ENCODE measurements at regions not wholly inside any gene's neighbourhood (a gene's known extent, or its start where the extent isn't known, plus 50 kb on each side); places are given as distances from the start of the nearest gene placed in this dataset.

DNA sequence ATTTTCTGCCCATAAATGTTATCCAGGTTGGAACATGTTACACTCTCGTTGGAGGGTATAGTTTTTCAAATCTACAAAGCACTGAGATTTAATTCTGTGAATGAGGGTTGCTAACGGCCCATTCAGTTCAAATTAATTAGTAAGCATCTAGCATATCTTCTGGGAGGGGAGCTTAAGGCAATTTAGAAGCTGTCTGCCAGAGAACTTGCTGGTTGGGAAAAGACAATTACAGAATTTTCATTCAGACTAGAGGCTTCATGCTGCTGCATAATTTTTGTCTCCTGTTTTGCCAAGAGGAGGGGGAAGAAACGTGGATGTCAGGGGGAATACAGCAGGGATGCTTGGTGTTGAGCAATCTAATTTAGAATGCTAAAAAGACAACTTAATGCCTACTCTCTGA lies 268.3 kb upstream of the FAM83B start:
- FAIRE-seq (no peak), ATAC-seq (no peak), DNase-seq (ENCODE audit: extremely low read depth in 1 of 4, low spot score in 3 of 4) (no peak)
- no peaks in the 10 kb centered on the region for H3K9me3 ChIP-seq (replicated peaks; ENCODE audit: control insufficient read depth, insufficient read depth, low read depth, low read length)
- ChIA-PET CTCF (ENCODE audit: low intra/inter-chr PET ratio) (no interaction called here), POLR2A (no interaction called here)
- H3K79me2 ChIP-seq (ENCODE audit: control insufficient read depth, insufficient read depth, low read length), result no peaks in the 10 kb centered on the region
- H2AFZ ChIP-seq (ENCODE audit: low read depth, low read length), result no peak overlapping the region
- H3K36me3 ChIP-seq (ENCODE audit: control insufficient read depth, insufficient read depth, low read length), result no peaks in the 10 kb centered on the region
- H3K9ac ChIP-seq (ENCODE audit: insufficient read depth in 1 of 2, low read depth in 2 of 2, low read length in 2 of 2), result no peak overlapping the region
- 3% methylated on average over 3 of the region's 3 CpGs for WGBS (ENCODE audit: insufficient coverage, low coverage, missing lambda C conversion rate)
- no peak overlapping the region for H3K4me3 ChIP-seq
- H4K20me1 ChIP-seq (replicated peaks; ENCODE audit: control insufficient read depth, insufficient read depth, low read length), result no peaks in the 10 kb centered on the region
- no peaks in the 10 kb centered on the region for H3K9me1 ChIP-seq (ENCODE audit: control insufficient read depth, insufficient read depth, low read length)
- H3K4me1 ChIP-seq (replicated peaks in 1 of 2; ENCODE audit: control insufficient read depth in 2 of 2, insufficient read depth in 2 of 2, low read length in 2 of 2), result no peaks in the 10 kb centered on the region
- H3K27me3 ChIP-seq (ENCODE audit: control insufficient read depth in 2 of 2, insufficient read depth in 2 of 2, low read length in 2 of 2), result no peaks in the 10 kb centered on the region
- in situ Hi-C loops (cut with MboI) (no loop called here), intact Hi-C loops (cut with micrococcal nuclease) (no loop called here)
- no peak overlapping the region for H3K27ac ChIP-seq (ENCODE audit: extremely low read depth, low read depth, low read length)
- H3K4me2 ChIP-seq (ENCODE audit: insufficient read depth, low read length), result no peak overlapping the region
- no TSS peak for BruUV-seq (replicated peaks)
- no peak for TF ChIP-seq YBX1 (IDR thresholded peaks at IDR 0.05)
- no peak for TF ChIP-seq ZNF398 (CRISPR knock-in tag; IDR thresholded peaks at IDR 0.05)
- TF ChIP-seq LCOR (CRISPR knock-in tag; IDR thresholded peaks at IDR 0.05), result no peak
- no peak for TF ChIP-seq MCM3 (IDR thresholded peaks at IDR 0.05)
- no peak for TF ChIP-seq CCNT2 (IDR thresholded peaks at IDR 0.05; ENCODE audit: borderline replicate concordance, extremely low read depth, insufficient read length, low read depth, low read length)
- no peak for TF ChIP-seq KDM2B (CRISPR knock-in tag; IDR thresholded peaks at IDR 0.05)
- TF ChIP-seq, protein P1, sequence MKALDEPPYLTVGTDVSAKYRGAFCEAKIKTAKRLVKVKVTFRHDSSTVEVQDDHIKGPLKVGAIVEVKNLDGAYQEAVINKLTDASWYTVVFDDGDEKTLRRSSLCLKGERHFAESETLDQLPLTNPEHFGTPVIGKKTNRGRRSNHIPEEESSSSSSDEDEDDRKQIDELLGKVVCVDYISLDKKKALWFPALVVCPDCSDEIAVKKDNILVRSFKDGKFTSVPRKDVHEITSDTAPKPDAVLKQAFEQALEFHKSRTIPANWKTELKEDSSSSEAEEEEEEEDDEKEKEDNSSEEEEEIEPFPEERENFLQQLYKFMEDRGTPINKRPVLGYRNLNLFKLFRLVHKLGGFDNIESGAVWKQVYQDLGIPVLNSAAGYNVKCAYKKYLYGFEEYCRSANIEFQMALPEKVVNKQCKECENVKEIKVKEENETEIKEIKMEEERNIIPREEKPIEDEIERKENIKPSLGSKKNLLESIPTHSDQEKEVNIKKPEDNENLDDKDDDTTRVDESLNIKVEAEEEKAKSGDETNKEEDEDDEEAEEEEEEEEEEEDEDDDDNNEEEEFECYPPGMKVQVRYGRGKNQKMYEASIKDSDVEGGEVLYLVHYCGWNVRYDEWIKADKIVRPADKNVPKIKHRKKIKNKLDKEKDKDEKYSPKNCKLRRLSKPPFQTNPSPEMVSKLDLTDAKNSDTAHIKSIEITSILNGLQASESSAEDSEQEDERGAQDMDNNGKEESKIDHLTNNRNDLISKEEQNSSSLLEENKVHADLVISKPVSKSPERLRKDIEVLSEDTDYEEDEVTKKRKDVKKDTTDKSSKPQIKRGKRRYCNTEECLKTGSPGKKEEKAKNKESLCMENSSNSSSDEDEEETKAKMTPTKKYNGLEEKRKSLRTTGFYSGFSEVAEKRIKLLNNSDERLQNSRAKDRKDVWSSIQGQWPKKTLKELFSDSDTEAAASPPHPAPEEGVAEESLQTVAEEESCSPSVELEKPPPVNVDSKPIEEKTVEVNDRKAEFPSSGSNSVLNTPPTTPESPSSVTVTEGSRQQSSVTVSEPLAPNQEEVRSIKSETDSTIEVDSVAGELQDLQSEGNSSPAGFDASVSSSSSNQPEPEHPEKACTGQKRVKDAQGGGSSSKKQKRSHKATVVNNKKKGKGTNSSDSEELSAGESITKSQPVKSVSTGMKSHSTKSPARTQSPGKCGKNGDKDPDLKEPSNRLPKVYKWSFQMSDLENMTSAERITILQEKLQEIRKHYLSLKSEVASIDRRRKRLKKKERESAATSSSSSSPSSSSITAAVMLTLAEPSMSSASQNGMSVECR (CRISPR knock-in tag; IDR thresholded peaks at IDR 0.05), result no peak
- TF ChIP-seq MCM7 (IDR thresholded peaks at IDR 0.05), result no peak
- TF ChIP-seq GTF3C2 (IDR thresholded peaks at IDR 0.05; ENCODE audit: borderline replicate concordance, extremely low read depth, insufficient read length), result no peak
- no peak for TF ChIP-seq CBFB (CRISPR knock-in tag; IDR thresholded peaks at IDR 0.05)
- TF ChIP-seq SRSF7 (optimal IDR thresholded peaks at IDR 0.05; ENCODE audit: low read depth, low read length), result no peak
- no peak for TF ChIP-seq SP2 (IDR thresholded peaks at IDR 0.05; ENCODE audit: extremely low read depth, low read depth, low read length, poor library complexity, severe bottlenecking)
- no peak for TF ChIP-seq PHF8 (IDR thresholded peaks at IDR 0.05; ENCODE audit: borderline replicate concordance, low read length)
